ENCODE measurements at regions not wholly inside any gene's neighbourhood (a gene's known extent, or its start where the extent isn't known, plus 50 kb on each side); places are given as distances from the start of the nearest gene placed in this dataset.

GRCh38 chr3:117201901-117202774 lies 492.6 kb downstream of the TUSC7 start:
- no peak for DNase-seq

- DNase-seq, result no peak
These were observed 507.8 kb downstream of the TUSC7 start for GRCh38 chr3:117217355-117217754.

GRCh38 chr3:117217760-117218316 lies 508.3 kb downstream of the TUSC7 start:
- no peak for DNase-seq

DNA sequence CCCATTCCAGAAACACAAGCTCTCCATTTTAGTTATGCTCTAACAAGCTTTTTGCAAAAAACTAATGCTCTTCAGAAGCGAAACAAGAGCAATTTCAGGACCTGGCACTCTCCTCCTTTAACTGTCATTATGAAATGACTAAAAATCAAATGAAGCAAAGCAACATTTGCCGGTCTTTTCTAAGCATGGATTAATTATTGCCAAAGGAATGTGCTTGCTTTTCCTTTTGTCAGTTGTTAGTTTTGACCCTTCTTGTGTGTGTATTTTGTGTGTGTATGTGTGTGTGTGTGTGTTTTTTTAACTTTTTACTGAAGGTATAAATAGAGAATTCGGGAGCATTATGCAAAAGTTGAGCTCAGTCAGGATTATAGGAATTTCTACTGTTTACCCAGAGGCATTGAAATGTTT lies 509.1 kb downstream of the TUSC7 start:
- no peak for DNase-seq

GRCh38 chr3:117219296-117219695 lies 509.7 kb downstream of the TUSC7 start:
- DNase-seq, result no peak

DNA sequence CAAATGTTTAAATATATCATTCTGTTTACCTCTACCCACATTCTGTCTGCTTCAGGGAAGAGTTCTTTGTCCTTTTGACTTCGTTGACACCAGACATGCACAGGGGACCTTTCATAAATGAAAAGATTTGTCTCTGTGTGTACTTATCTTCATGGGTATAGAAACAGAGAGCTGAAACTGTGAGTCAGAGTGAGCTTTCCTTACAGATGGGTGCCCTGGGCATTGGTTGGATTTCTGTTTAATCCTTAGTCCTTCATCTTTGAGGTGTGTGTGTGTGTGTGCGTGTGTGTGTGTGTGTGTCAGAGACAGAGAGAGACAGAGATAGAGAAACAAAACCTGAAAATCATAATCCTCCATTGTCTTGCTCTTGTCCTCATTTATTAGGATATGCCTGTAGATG lies 517.4 kb downstream of the TUSC7 start:
- DNase-seq, result no peak

GRCh38 chr3:117228466-117228865 lies 518.9 kb downstream of the TUSC7 start:
- DNase-seq, result no peak

DNA sequence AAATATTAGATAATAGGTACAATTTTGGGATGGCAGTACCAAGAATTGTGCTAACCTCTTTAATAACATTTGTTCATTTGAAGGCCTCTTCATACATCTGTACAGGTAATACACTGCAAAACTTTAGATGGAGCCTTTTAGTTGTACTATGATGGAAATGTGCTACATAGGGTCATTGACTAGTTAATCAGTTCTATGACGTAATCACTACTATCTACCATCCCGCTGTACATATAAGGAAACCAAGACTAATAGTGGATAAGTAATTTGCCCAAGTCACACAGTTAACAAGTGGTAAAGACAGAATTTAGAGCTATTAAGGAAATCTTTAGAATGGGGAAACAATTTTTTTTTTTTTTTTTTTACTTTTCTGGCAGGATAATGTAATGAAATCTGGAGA lies 521.3 kb downstream of the TUSC7 start:
- no peak for DNase-seq

GRCh38 chr3:117234331-117234730 lies 524.8 kb downstream of the TUSC7 start:
- no peak for DNase-seq

DNA sequence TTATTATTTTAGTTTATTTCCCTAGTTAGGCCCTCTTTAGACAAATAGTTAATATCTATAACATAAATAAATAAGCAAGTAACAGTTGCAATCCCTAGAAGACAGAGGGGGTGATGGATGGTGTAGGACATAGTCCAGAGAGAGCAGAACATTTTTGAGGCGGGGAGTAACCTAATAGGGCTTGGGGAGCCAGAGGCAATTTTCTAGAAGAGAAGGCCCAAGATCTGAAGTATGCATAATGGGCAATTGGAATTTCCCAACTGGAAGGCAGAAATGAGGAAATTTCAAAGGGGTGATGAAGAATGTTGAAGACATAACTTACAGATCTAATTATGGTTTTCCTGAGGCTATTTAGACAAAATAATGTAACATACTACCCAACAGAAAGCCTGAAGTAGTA lies 525.7 kb downstream of the TUSC7 start:
- DNase-seq, result no peak

DNA sequence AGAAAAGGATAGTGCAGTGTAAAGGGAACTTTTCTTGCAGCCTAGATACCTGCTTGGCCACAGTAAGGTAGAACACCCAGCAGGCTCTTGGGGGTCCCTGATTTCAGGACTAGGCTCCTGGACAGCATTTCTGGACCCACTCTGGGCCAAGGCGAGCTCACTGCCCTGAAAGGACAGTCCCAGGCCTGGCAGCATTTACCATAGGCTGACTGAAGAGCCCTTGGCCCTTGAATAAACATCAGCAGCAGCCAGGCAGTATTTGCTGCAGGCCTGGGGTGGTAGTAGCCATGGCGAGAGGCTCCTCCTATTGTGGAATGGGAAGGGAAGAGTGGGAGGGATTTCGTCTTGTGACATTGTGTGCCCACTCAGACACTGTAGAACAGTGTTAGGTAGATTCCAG lies 529.2 kb downstream of the TUSC7 start:
- DNase-seq, result no peak

DNA sequence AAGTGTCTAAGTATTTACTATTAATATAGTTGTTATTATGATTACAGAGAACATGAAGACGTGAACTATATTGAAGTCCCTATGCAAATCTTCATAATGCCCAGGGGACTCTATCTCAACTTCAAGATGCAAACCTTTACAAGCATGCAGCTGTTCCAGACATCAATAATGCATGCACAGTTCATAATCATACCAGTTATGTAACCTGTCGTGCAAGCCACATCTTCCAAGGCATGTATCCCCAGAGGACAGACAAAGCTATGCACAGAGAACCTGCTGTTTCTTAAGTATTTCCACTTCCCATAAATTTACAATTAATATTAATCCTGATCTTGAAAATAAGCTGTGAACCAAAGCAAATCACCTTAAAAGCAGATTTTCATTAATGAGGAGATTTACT lies 534.1 kb downstream of the TUSC7 start:
- DNase-seq, result no peak

DNA sequence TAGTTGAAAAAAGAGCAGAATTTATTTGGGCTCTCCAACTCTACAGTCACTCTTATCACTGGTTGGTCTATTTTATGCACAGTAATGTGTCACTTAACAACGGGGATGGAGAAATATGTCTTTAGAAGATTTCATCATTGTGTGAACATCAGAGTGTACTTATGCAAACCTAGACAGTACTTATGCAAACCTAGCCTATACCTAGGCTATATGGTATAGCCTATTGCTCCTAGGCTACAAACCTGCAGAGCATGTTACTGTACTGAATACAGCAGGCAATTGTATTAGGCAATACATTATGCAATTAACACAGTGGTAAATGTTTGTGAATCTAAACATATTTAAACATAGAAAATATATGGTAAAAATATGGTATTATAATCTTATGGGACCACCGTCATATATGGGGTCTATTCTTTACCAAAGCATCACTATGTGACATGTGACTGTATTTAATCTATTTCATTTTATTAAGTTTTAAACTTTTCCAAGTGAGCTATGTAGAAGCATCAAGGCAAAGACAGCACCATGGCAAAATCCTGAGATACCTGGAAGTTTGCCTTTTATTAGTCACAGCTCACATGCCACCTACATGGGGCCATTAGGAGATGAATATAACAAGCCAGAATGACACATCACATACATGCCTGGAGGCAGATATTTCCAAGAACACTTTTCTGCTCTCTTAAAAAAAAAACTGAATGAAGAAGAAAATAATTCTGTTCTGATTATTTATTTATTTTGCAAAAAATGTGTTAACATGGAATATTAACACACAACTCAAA lies 537.4 kb downstream of the TUSC7 start:
- DNase-seq, result no peak

- DNase-seq, result no peak
These were observed 538.6 kb downstream of the TUSC7 start for GRCh38 chr3:117248153-117248552.

DNA sequence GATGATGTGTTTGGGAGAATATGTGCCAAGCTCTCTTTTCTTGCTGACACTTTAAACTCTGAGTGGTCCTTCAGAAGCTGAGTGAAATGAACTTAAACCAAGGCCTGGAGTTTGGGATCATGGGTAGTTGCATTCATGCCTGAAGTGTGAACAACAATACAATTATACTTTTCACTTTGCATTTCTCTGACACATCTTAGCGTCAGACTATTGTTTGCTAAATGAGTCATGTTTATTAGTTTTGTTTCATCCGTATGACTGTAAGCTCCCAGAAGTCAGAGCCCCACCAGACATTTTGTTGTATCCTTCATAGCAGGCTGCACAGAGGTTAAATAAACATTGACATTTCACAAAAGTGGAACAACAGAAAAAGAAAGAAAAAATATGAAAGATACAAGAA lies 542.6 kb downstream of the TUSC7 start:
- DNase-seq, result no peak

DNA sequence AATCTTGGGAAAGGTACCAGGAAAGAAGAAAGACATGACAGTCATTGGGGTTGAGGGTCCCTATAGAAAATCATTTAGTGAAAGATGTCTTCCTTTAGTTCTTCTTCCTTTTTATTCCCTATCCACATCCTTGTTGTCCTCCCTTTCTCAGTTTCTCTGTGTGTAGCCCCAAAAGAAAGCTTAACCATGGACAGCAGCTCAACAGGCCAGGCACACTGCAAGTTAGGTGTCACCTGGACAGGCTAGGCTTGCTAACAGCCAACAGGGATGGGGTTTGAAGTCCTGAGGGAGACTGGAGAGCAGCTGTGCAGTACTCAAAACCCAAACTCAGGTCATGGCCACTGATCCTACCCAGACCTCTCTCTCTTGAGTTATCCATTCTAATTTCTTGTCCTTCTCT lies 543.1 kb downstream of the TUSC7 start:
- DNase-seq, result no peak

DNA sequence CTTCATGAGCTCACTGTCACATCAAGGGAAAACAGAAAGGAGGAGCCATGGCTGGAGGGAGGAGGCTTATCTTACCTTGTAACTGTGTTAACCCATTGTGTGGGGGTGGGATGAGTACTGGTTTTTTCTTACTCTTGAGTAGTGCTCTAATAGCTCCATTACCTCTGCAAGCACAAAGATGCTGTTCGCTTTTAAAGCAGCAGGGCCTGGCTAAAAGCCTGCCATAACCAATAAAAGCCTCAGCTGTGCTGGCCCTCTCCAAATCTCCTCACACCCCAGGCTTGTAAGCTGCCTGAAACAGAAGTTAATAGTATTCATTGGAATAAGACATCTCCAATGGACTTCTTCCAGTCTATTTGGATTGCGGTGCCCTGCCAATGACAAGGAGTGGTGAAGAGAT lies 544.1 kb downstream of the TUSC7 start:
- no peak for DNase-seq

GRCh38 chr3:117254985-117255384 lies 545.4 kb downstream of the TUSC7 start:
- DNase-seq, result no peak

DNA sequence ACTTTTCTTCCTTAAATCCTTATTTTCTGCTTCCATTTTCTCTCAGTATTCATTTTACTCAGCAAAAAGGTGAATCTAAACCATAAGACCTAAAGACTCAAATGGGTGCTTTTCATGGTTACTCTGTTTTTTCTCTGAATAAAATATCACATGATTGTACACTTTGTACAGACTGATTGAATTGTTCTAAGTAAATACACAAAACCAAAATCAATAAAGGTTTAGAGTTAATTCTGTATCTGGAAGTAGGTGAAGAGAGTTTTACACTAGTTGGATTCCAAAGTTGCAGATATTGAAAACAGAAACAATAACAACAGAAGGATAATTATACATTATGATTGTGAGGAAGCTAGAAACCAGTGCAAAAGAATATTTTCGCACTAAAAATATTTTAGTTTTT lies 546.2 kb downstream of the TUSC7 start:
- no peak for DNase-seq

GRCh38 chr3:117261983-117262421 lies 552.4 kb downstream of the TUSC7 start:
- DNase-seq, result no peak

GRCh38 chr3:117263270-117263669 lies 553.7 kb downstream of the TUSC7 start:
- no peak for DNase-seq

GRCh38 chr3:117263745-117264144 lies 554.2 kb downstream of the TUSC7 start:
- DNase-seq, result no peak

DNA sequence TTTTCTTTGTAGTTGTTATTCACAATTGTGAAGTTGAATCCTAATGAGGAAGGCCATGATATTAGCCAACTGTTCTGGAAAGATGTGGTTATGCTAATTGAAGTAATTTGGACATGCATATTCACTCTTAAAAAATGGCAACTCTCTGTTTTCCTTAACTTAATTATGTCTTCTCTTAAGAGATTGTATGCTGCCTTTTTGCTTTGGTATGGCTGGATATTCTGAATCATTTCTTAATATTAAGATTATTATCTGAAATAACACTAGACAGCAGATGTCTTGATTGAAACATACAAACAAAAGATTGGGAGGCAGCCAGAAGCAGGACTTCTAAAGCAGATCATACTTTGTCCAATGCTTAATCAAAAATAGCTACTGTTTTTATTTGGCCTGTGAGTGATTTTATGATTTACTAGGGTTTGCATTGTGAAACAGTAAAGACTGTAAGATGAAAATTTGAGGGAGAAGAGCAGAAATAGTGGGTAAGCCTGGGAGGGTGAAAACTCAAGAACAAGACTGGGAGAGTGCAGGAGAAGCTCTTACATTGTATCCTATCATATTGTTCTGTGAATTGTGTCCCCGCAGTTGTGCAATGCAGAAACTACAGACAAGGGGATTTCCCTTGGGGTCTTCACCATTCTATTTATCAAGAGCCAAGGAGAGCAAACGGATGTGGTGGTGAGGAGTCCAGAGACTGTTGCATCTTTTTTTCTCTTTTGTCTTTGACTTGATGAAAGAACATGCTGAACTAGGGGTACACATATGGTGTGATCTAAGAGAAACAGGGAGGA lies 554.8 kb downstream of the TUSC7 start:
- no peak for DNase-seq
